Subcutaneous abdominal adipose tissue (tissue), 5 donors: ENCODE measurements at regions not wholly inside any gene's neighbourhood (a gene's known extent, or its start where the extent isn't known, plus 50 kb on each side); places are given as distances from the start of the nearest gene placed in this dataset.

Experiments
- H3K27ac ChIP-seq: one replicate; pipeline ENCODE4 v1.7.0; 2013; ENCODE audit warnings: low read depth, mild to moderate bottlenecking, inconsistent platforms, low read length, moderate library complexity
- H3K27me3 ChIP-seq, 5 donors: one replicate each; pipeline ENCODE4 v1.7.0; 2013; ENCODE audit warnings: low read length in 5 of 5, inconsistent platforms in 1 of 5; ENCODE audit not compliant: control insufficient read depth in 5 of 5, insufficient read depth in 4 of 5
- H3K36me3 ChIP-seq, 5 donors: one replicate each; pipeline ENCODE4 v1.7.0; 2013; ENCODE audit warnings: low read length in 5 of 5; ENCODE audit not compliant: control insufficient read depth in 5 of 5, insufficient read depth in 5 of 5
- H3K4me1 ChIP-seq, 5 donors: one replicate each; pipeline ENCODE4 v1.7.0; 2013; ENCODE audit warnings: low read length in 5 of 5, mild to moderate bottlenecking in 3 of 5, moderate library complexity in 1 of 5; ENCODE audit not compliant: control insufficient read depth in 5 of 5, insufficient read depth in 5 of 5
- H3K4me3 ChIP-seq, 5 donors: one replicate each; pipeline ENCODE4 v1.7.0; 2013; ENCODE audit warnings: low read length in 5 of 5, low read depth in 1 of 5
- H3K9ac ChIP-seq, 5 donors: one replicate each; pipeline ENCODE4 v1.7.0; 2013; ENCODE audit warnings: low read length in 5 of 5, mild to moderate bottlenecking in 4 of 5, moderate library complexity in 3 of 5
- H3K9me3 ChIP-seq, 5 donors: one replicate each; pipeline ENCODE4 v1.7.0; 2013; ENCODE audit warnings: low read length in 5 of 5; ENCODE audit not compliant: control insufficient read depth in 5 of 5
- donor health status: healthy.
- donor health status: healthy.
- donor health status: healthy.
- donor health status: healthy.
- donor health status: healthy.

DNA sequence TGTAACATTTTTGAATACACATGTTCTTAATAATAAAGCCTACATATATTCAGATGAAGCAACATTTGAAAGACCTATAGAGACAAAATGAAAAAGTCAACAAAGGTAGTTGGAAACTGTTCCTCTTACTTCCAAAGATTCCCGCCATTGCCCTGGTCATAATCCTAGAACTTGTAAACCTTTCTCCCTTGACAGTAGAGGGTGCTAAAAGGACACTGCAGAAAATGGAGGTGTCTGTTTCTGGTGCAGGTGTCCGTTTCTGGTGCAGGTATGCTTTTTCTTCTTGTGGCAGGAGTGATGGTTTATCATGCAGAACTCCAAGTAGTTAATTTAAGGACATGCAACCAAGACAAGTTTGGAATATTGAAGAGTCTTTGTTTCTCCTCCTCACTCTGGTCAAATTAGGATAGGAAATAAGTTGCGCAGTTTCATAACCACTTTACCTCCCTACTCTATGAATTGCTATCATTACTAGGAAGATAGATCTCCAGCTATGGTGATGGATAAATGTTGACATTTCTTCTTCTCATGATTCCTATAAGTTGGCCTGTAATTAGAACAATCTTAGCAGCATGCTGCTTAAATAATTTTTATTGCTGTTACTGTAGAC, 56.0 kb upstream of the FAM174A start:
- H3K4me1 ChIP-seq = no peaks in the 10 kb centered on the region
- no peaks in the 10 kb centered on the region for H3K36me3 ChIP-seq
- H3K27ac ChIP-seq = no peak overlapping the region
- H3K27me3 ChIP-seq = no peaks in the 10 kb centered on the region
- H3K9me3 ChIP-seq = no peaks in the 10 kb centered on the region
- no peak overlapping the region for H3K9ac ChIP-seq
- H3K4me3 ChIP-seq = no peak overlapping the region

DNA sequence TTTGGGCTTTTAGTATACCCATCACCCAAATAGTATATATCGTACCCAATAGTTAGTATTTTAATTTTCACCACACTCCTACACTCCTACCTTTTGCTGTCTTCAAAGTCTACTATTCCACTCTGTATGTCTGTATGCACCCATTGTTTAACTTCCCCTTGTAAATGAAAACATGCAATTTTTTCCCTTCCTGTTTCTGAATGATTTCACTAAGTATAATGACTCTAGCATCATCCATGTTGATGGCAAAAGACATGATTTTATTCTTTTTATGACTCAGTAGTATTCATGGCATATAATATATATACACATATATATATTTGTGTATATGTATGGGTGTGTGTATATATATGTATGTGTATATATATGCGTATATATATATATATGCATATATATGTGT, 63.1 kb upstream of the FAM174A start:
- Histone ChIP-seq H3K4me1 (no peaks in the 10 kb centered on the region), H3K9me3 (no peaks in the 10 kb centered on the region), H3K9ac (no peak overlapping the region), H3K4me3 (no peak overlapping the region), H3K27ac (no peak overlapping the region), H3K27me3 (no peaks in the 10 kb centered on the region), H3K36me3 (no peaks in the 10 kb centered on the region)

DNA sequence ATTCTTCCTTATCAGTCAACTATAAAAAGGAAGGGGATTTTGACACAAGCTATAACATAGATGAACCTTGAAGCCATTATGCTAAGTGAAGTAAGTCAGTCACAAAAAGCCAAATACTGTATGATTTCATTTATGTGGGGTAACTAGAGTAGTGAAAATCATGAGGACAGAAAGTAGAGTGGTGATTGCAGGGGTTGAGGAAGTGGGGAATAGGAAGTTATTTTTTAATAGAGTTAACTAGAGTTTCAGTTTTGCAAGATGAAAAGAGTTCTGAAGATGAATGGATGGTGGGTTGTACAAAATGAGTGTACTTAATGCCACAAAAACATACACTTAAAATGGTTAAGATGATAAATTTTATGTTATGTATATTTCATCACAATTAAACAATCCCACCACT, 65.4 kb upstream of the FAM174A start:
- no peaks in the 10 kb centered on the region for H3K9me3 ChIP-seq
- H3K36me3 ChIP-seq = no peaks in the 10 kb centered on the region
- no peaks in the 10 kb centered on the region for H3K27me3 ChIP-seq
- no peak overlapping the region for H3K4me3 ChIP-seq
- H3K27ac ChIP-seq = no peak overlapping the region
- H3K4me1 ChIP-seq = no peaks in the 10 kb centered on the region
- no peak overlapping the region for H3K9ac ChIP-seq

DNA sequence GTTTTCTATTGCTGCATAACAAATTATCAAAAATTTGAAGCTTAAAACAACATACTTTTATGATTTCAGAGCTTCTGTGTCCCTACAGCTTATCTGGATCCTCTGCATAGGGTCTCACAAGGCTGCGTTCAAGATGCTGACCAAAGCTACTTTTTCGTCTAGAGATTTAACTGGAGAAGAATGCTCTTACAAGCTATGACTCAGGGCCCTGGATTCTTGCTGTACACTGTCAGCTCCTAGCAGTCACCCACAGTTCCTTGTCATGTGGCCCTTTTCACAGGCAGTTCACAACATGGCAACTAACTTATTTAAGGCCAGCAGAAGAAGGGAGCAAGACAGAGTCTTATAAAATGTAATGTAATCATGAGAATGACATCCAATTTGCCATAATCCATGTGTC, 70.8 kb upstream of the FAM174A start:
- no peak overlapping the region for H3K9ac ChIP-seq
- H3K36me3 ChIP-seq = no peaks in the 10 kb centered on the region
- H3K4me1 ChIP-seq = no peaks in the 10 kb centered on the region
- H3K27ac ChIP-seq = no peak overlapping the region
- no peaks in the 10 kb centered on the region for H3K27me3 ChIP-seq
- H3K4me3 ChIP-seq = no peak overlapping the region
- no peaks in the 10 kb centered on the region for H3K9me3 ChIP-seq

DNA sequence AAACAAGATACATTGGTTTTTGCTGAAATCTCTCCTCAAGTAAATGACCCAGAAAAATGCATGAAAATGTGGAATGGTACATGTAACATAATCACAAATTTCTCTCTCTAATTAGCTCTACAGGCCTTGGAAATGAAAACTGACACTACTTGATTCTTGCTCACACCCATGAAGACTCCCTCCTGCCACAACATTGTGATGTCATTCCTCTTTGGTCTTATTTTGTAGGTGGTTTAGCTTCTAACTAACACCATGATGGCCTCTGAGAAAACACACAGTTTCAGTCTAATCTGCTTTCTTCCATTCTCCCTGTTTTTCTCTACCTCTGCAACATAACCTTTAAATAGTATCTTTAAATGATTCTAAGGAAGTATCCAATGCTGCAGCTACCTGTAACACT, 78.6 kb upstream of the FAM174A start:
- Histone ChIP-seq H3K4me3 (no peak overlapping the region), H3K27ac (no peak overlapping the region), H3K4me1 (no peaks in the 10 kb centered on the region), H3K9me3 (no peaks in the 10 kb centered on the region), H3K36me3 (no peaks in the 10 kb centered on the region), H3K27me3 (no peaks in the 10 kb centered on the region), H3K9ac (no peak overlapping the region)

DNA sequence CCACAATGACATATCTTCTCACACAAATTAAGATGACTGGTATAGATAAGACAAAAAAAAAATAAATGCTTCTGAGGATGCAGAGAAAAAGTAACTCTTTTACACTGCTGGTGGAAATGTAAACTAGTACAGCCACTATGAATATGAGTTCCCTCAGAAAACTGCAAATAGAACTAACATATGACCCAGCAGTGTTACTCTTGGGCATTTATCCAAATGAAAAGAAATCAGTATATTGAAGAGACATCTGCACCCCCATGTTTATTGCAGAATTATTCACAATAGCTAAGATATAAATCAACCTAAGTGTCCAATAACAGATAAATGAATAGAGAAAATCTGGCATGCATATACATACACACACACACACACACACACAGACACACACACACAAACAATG, 83.0 kb upstream of the FAM174A start:
- no peak overlapping the region for H3K9ac ChIP-seq
- H3K4me3 ChIP-seq = no peak overlapping the region
- H3K9me3 ChIP-seq = no peaks in the 10 kb centered on the region
- no peak overlapping the region for H3K27ac ChIP-seq
- H3K36me3 ChIP-seq = no peaks in the 10 kb centered on the region
- no peaks in the 10 kb centered on the region for H3K27me3 ChIP-seq
- H3K4me1 ChIP-seq = peaks cover 0 to 6% (median 0%) of the 10 kb centered on the region in 5 donors

DNA sequence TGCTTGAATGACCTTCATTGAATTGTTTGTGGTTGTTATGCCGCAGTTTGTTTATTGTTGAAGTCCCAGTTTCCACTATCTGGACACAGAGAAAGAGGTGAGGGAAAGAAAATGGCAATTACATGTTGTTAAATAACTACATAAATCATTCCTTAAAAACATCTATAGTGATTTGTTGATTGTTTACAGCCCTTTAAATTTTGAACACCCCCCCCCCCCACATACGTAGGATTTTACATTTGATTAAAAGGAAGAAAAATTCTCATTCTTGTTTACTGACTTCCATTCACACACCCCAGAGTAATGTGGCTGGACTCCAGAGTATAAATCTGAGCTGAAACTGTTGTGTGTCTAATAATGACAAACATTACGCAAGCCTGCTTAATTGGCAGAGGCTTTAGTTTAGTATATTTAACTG, 87.1 kb upstream of the FAM174A start:
- no peaks in the 10 kb centered on the region for H3K36me3 ChIP-seq
- H3K4me3 ChIP-seq = no peak overlapping the region
- H3K27ac ChIP-seq = no peak overlapping the region
- no peaks in the 10 kb centered on the region for H3K9me3 ChIP-seq
- no peak overlapping the region for H3K9ac ChIP-seq
- no peaks in the 10 kb centered on the region for H3K27me3 ChIP-seq
- H3K4me1 ChIP-seq = peaks cover 0 to 6% (median 0%) of the 10 kb centered on the region in 5 donors

DNA sequence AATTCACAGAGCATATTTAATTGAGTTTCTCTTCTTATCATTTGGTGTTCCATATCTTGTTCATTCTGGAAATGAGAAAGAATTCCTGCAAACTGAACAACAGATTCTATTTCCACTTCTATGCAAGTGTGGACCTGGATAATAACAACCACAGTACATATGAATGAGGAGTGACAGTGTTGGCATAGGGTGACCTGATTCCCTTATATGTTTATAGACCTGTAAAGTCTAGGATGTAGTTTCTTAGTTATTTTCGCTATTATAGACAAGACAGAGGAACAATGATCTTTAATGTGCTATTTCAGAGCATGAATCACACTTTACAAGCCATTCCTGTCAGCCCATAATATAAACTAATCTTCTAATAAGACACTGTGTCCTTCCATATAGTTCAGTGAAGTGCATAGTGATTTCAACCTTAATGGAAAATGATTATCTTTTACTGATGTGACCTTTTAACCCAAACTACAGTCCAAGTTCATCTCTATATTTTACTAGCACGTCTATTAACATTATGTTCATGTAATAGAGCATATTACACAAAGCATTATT, 88.2 kb upstream of the FAM174A start:
- H3K4me1 ChIP-seq = peaks cover 0 to 6% (median 0%) of the 10 kb centered on the region in 5 donors
- no peaks in the 10 kb centered on the region for H3K36me3 ChIP-seq

DNA sequence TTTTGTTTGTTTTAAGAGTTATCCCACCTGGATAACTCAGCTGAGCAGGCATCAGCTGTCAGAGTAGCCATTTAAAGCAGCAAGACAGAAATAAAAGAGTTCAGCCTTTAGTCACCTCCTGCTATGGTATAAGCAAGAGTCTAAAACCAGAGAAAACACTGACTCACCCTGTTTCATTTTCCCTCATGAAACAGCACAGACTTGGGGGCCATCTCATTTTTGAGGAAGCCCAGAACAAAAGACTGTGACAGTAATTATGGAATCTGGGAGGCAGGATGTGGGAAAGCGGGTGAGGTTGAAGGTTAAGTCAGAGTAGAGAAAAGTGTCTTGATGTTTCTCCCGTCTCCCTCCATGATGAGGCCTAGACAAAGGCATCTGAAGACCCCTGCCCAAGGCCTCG, 90.2 kb upstream of the FAM174A start:
- H3K27ac ChIP-seq = no peak overlapping the region
- H3K27me3 ChIP-seq = no peaks in the 10 kb centered on the region
- no peaks in the 10 kb centered on the region for H3K36me3 ChIP-seq
- no peak overlapping the region for H3K4me3 ChIP-seq
- no peak overlapping the region for H3K9ac ChIP-seq
- no peaks in the 10 kb centered on the region for H3K9me3 ChIP-seq
- H3K4me1 ChIP-seq = peaks cover 0 to 6% (median 0%) of the 10 kb centered on the region in 5 donors

More for the DNA sequence above, 88.2 kb upstream of the FAM174A start:
- Histone ChIP-seq H3K4me3 (no peak overlapping the region), H3K9me3 (no peaks in the 10 kb centered on the region), H3K27me3 (no peaks in the 10 kb centered on the region), H3K27ac (no peak overlapping the region), H3K9ac (no peak overlapping the region)

DNA sequence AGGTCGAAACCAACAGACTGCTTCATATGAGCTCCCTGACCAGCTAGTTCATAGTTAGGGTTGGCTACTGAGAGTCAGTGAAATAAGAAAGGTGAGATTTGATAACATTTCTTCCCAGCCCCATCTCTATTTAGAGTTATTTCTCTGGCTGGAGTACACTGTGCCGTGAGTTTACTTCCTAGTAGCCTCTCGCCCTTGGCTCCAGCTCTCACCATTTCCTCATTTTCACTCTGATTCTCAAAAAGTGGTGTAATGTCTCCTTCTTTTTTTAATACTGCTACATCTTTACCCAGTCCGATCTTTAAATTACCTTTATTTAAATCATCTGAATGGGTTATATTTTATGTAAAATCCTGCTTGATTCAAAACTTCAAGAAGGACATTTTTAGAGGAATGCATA, 100.4 kb upstream of the FAM174A start:
- H3K4me3 ChIP-seq = no peak overlapping the region
- H3K36me3 ChIP-seq = no peaks in the 10 kb centered on the region
- H3K4me1 ChIP-seq = no peaks in the 10 kb centered on the region
- no peaks in the 10 kb centered on the region for H3K9me3 ChIP-seq
- H3K9ac ChIP-seq = no peak overlapping the region
- H3K27me3 ChIP-seq = no peaks in the 10 kb centered on the region
- no peak overlapping the region for H3K27ac ChIP-seq
